Kidney (tissue), 13 donors: ENCODE measurements at regions not wholly inside any gene's neighbourhood (a gene's known extent, or its start where the extent isn't known, plus 50 kb on each side); places are given as distances from the start of the nearest gene placed in this dataset.

ENCODE experiments used
- DNase-seq, 5 donors: peaks; one replicate each; pipeline ENCODE4 v3.0.0-alpha.2; 2013 to 2020
- FAIRE-seq: peaks from 2 replicates; lab custom pipeline; 2012; peaks lifted over from hg19 to GRCh38; lab: Jason Lieb, UNC
- H3K27ac ChIP-seq, 2 donors: one replicate each; pipeline ENCODE4 v1.7.0; 2013; ENCODE audit warnings: low read depth in 2 of 2, low read length in 2 of 2, inconsistent platforms in 1 of 2
- H3K27me3 ChIP-seq: one replicate; pipeline ENCODE4 v1.7.1; 2013; ENCODE audit warnings: low read length, inconsistent platforms; ENCODE audit not compliant: control insufficient read depth, insufficient read depth
- H3K36me3 ChIP-seq, 3 donors: one replicate each; pipeline versions ENCODE4 v1.7.0 to v1.7.1; 2013; ENCODE audit warnings: low read length in 3 of 3, control low read depth in 1 of 3, inconsistent platforms in 1 of 3; ENCODE audit not compliant: insufficient read depth in 3 of 3, control insufficient read depth in 2 of 3
- H3K4me1 ChIP-seq, 3 donors: one replicate each; pipeline versions ENCODE4 v1.7.0 to v1.7.1; 2013; ENCODE audit warnings: low read length in 3 of 3, inconsistent platforms in 1 of 3, low read depth in 1 of 3; ENCODE audit not compliant: control insufficient read depth in 2 of 3, insufficient read depth in 2 of 3
- H3K4me3 ChIP-seq, 3 donors: one replicate each; pipeline versions ENCODE4 v1.7.0 to v1.8.1; 2013; ENCODE audit warnings: low read length in 3 of 3, control low read depth in 1 of 3, inconsistent platforms in 1 of 3
- H3K9ac ChIP-seq, 3 donors: one replicate each; pipeline versions ENCODE4 v1.7.0 to v1.7.1; 2013; ENCODE audit warnings: low read length in 3 of 3, control low read depth in 1 of 3, inconsistent platforms in 1 of 3
- H3K9me3 ChIP-seq, 3 donors: one replicate each; pipeline versions ENCODE4 v1.7.0 to v1.7.1; 2013; ENCODE audit warnings: low read length in 3 of 3, control low read depth in 1 of 3, inconsistent platforms in 1 of 3; ENCODE audit not compliant: control insufficient read depth in 2 of 3, insufficient read depth in 1 of 3
- CTCF ChIP-seq: IDR thresholded peaks from 3 replicates; pipeline ENCODE4 v1.5.1; 2012; ENCODE audit warnings: mild to moderate bottlenecking, moderate library complexity, borderline replicate concordance; ENCODE audit not compliant: insufficient read depth; ENCODE audit errors: extremely low read depth
- intact Hi-C: fragments of 100-400 bp; cut with DNase I; formaldehyde crosslinking; loops from one replicate; pipeline ENCODE4 v1.11.1; 2022
- donor health status: control.
- donor health status: control.
- donor health status: control.
- donor health status: control.
- donor health status: control.
- donor health status: DM: yes; HTN: yes; CAD: no.
- donor health status: Normal renal cell carcinoma (clear cell type).

DNA sequence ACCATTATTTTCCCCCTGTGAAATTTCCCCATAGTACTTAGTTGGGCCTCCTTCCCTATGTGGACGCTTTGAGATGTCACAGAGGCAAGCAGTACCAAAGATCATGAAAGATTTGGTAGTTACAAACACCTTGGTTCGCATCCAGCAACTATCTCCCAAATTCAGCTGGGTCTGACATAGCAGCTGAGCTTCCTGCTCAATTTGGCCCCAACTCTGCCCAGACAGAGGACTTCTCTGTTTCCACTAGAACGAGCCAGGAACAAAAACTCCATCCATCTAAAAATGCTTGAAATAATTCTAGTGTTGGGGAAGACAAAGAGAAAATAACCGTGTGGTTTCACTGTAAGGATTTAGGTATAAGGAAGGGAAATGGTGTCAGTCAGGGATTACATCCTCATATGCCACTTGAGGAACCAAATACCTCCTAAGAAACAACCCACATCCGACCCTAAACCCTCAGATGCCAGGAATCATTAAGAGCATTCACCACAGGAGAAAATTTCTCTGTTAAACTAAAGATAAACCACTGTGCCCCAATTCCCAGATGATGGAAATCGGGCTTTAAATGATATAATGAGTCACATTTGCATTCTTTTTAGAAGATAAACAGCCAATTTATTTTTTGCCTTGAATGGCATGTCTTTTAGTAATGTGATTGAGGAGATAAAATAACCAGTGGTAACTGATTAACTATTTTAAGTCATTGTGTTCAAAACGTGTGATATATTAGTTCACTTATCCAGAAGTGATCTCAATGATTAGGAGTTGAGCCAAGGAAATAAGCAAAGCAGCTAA is 103.7 kb upstream of the IFNG-AS1 start:
- no peak overlapping the region for H3K27ac ChIP-seq
- no peak for FAIRE-seq
- H3K4me1 ChIP-seq: no peaks in the 10 kb centered on the region
- no peaks in the 10 kb centered on the region for H3K36me3 ChIP-seq
- intact Hi-C loops: no loop called here
- no peaks in the 10 kb centered on the region for H3K9me3 ChIP-seq
- TF ChIP-seq CTCF: no peak
- no peak overlapping the region for H3K9ac ChIP-seq
- no peak overlapping the region for H3K4me3 ChIP-seq
- H3K27me3 ChIP-seq: no peaks in the 10 kb centered on the region
- DNase-seq: no peak

DNA sequence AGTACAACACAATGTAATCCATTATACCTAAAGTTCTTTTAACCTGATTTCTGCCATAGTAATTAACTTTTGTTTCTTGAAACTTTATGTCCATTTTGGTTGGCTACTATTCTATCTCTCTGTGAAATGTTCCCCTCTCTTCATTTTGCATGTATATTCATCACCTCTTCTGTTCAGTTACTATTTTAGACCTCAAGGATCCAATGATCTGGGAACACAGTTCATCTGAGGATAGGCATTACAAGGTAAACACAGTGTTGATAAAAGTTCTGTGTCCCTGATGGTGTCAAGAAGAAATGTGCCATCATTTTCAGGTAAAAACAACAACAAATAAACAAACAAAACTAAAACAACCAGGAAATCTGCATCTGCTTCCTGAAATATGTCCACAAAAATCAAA is 102.2 kb upstream of the IFNG-AS1 start:
- Histone ChIP-seq H3K36me3 (no peaks in the 10 kb centered on the region), H3K4me3 (no peak overlapping the region), H3K9me3 (no peaks in the 10 kb centered on the region), H3K4me1 (no peaks in the 10 kb centered on the region), H3K9ac (no peak overlapping the region), H3K27ac (no peak overlapping the region), H3K27me3 (no peaks in the 10 kb centered on the region)
- no peak for TF ChIP-seq CTCF
- no peak for DNase-seq
- FAIRE-seq: no peak
- intact Hi-C loops: no loop called here

DNA sequence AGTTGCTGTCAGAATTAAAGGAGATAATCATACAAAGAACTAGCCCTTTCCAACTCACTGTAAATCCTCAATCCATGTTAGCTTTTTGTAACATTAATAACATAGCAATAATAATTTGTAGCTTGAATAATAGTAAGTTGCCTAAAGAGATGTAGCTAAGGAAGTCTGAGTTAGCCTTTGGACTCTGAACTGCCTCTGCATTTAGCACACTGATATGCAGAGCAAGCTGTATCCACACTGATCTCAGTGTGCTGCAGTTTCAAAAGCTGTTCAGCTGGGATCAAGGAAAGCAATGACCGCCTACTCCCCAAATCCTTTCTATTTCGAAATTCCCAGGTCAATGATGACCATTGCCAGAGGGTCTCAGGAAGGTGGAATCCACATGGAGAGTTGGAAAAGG is 99.3 kb upstream of the IFNG-AS1 start:
- H3K9me3 ChIP-seq: no peaks in the 10 kb centered on the region
- no peak for TF ChIP-seq CTCF
- intact Hi-C loops: no loop called here
- H3K27ac ChIP-seq: no peak overlapping the region
- H3K4me3 ChIP-seq: no peak overlapping the region
- FAIRE-seq (no peak), DNase-seq (no peak)
- no peaks in the 10 kb centered on the region for H3K36me3 ChIP-seq
- no peak overlapping the region for H3K9ac ChIP-seq
- H3K4me1 ChIP-seq: no peaks in the 10 kb centered on the region
- no peaks in the 10 kb centered on the region for H3K27me3 ChIP-seq
